COLO668 (cell line): ENCODE measurements at regions not wholly inside any gene's neighbourhood (a gene's known extent, or its start where the extent isn't known, plus 50 kb on each side); places are given as distances from the start of the nearest gene placed in this dataset.

Experiments
- DNase-seq: peaks from one replicate; lab custom pipeline; 2025; ENCODE audit not compliant: unreplicated experiment; lab: John Stamatoyannopoulos, UW

- no peak for DNase-seq
Measured at GRCh38 chr1:240672132-240672811, 60.3 kb upstream of the GREM2 start.

GRCh38 chr1:240667351-240667750 lies 55.4 kb upstream of the GREM2 start:
- no peak for DNase-seq

- DNase-seq: no peak
Measured at GRCh38 chr1:240666568-240667198, 54.7 kb upstream of the GREM2 start.

GRCh38 chr1:240663169-240663879 lies 51.4 kb upstream of the GREM2 start:
- DNase-seq: no peak
